Activated naive CD4-positive, alpha-beta T cell treated with anti-CD3 and anti-CD28 coated beads, Interleukin-2, amount 50 U/mL, for 72 hours (primary cell): ENCODE measurements at regions not wholly inside any gene's neighbourhood (a gene's known extent, or its start where the extent isn't known, plus 50 kb on each side); places are given as distances from the start of the nearest gene placed in this dataset.

Experiments used
- ATAC-seq, 2 donors: fragments of 150-1000 bp; cut with Tn5 transposase; 2 replicates each; pipeline ENCODE4 v1.10.0; 2021; ENCODE audit warnings: mild to moderate bottlenecking in 2 of 2, moderate library complexity in 2 of 2
- DNase-seq, 2 donors: peaks; one replicate each; pipeline ENCODE4 v3.0.0; 2021 to 2022; ENCODE audit warnings: low spot score in 2 of 2
- H3K27ac Mint-ChIP-seq, 2 donors: one replicate each; pipeline ENCODE4 v1.8.0; 2022; ENCODE audit warnings: mild to moderate bottlenecking in 2 of 2, mixed read lengths in 2 of 2
- H3K36me3 Mint-ChIP-seq, 2 donors: one replicate each; pipeline ENCODE4 v1.8.0; 2022; ENCODE audit warnings: mixed read lengths in 2 of 2
- H3K9me3 Mint-ChIP-seq, 2 donors: one replicate each; pipeline ENCODE4 v1.8.0; 2022; ENCODE audit warnings: mixed read lengths in 2 of 2

DNA sequence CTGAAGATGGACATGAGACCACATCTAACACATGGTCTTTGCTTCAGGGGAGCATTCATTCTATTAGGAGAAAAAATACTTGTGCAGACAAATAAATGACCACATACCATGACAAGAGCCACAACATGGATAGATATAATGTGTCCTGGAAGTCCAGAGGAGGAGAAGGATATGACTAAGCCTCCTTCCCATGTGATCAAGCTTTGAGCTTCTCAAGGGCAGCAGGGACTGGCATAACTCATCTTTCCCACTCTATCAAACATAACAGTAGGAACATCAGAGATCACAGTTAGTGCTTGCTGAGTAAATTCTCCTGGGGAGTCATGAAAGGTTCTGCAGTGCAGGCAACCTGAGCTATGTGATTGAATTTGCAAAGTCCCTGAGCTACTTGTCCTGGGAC, 86.0 kb upstream of the LPP start:
- Mint-ChIP-seq H3K27ac (no peak overlapping the region), H3K9me3 (peaks cover 0 to 10% of the 10 kb centered on the region in 2 donors), H3K36me3 (peaks cover 0 to 18% of the 10 kb centered on the region in 2 donors)
- no peak for DNase-seq
- no peak for ATAC-seq

DNA sequence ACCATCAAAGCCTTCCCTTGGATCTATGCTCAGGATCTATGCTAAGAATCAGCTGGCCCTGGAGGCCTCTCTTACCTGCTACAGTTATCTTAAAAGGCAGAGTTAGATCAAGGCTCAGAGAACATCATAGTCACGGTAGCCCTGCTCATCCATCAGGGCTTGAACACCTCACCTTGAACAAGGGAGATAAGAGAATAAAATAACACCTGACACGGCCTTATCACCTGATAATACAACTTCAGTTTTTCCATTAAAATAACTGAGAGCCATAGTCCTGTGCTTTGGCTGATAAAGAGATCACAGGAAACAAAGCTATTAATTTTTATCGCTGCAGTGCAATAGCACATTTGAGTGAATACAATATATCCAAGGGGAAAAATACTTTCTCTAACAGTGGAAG, 85.6 kb upstream of the LPP start:
- ATAC-seq (no peak), DNase-seq (no peak)
- Mint-ChIP-seq H3K36me3 (peaks cover 0 to 14% of the 10 kb centered on the region in 2 donors), H3K27ac (no peak overlapping the region), H3K9me3 (peaks cover 0 to 10% of the 10 kb centered on the region in 2 donors)

DNA sequence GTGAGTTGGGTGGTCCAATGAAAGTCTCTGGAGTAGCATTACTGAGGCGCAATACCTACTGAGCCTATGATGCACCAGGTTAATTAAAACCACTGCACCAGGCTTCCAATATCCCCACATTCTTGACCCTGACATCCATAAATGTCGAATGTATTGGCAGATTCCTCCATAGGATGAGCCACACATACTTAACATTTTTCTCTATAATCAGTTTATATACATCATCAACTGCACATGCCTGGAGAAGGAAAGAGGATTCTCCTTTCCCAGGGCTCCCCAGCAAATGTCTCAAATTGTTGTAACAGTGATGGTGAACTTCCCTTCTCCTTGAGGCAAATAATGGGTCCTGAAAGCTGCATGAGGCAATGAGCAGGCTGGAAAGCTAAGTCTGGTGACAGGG, 82.3 kb upstream of the LPP start:
- ATAC-seq, result no peak

DNA sequence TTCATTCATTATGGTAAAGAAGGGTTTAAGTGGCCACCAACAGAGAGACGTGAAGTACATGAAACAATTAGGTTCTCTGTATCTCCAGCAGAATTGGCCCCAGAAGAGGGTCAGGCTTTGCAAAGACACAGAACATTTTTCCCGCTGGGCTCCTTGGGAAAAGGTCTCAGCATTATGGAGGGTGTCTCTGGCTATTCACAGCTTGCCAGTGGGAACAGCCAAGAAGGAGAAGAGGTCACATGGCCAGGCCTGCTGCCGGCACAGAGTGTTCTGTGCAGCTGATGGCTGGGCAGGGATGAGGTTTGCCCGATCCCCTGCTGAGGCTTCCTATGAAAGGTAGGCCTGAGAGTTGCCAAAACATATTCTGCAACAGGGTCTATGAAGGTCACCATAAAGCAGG, 77.8 kb upstream of the LPP start:
- peaks cover 0 to 10% of the 10 kb centered on the region in 2 donors for H3K9me3 Mint-ChIP-seq

More for the DNA sequence above, 82.3 kb upstream of the LPP start:
- Mint-ChIP-seq H3K9me3 (no peaks in the 10 kb centered on the region), H3K36me3 (peaks cover 0 to 5% of the 10 kb centered on the region in 2 donors), H3K27ac (no peak overlapping the region)
- DNase-seq, result no peak

DNA sequence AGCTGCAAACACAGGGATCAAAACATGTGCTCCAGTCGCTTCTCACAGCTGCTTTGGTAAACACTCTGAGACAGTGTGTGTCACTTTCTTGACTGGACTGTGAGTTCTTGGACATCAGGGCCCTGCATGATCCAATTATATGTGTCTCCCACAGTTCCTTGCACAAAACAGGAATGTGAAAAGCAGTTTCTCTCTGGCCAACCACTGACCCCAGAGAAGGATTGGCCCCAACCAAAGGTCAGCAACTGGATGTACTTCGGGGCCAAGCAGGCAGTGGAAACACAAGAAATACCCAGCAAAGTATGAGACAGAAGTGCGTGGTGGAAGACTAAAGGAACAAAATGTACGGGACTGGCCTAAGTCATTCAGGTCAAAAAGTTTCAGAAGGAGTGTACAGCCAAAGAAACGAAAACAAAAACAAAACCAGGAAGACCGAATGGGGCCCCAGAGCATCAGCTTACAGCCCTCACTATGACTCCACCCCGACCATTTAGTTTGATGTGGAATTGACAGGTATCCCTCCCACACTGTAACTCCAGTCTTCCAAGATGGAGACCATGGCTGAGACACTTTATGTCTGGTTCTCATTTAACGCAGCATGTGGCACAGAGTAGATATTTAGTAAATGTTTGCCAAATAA, 76.7 kb upstream of the LPP start:
- ATAC-seq (no peak), DNase-seq (no peak)
- peaks cover 0 to 5% of the 10 kb centered on the region in 2 donors for H3K36me3 Mint-ChIP-seq
- H3K27ac Mint-ChIP-seq, result no peak overlapping the region
- H3K9me3 Mint-ChIP-seq, result peaks cover 0 to 10% of the 10 kb centered on the region in 2 donors

More for the DNA sequence above, 77.8 kb upstream of the LPP start:
- H3K27ac Mint-ChIP-seq, result no peak overlapping the region
- peaks cover 0 to 5% of the 10 kb centered on the region in 2 donors for H3K36me3 Mint-ChIP-seq
- DNase-seq, result no peak
- no peak for ATAC-seq

DNA sequence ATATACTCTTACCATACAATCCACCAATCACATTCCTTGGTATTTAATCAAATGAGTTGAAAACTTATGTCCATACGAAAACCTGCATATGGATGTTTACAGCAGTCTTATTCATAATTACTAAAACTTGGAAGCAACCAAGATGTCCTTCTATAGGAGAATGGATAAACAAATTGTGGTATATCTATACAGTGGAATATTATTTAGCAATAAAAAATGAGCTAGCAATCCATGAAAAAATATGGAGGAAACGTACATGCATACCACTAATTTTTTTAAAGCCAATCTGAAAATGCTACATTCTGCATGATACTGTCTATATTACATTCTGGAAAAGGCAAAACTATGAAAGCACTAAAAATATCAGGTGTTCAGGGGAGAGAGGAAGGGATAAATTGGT, 73.9 kb upstream of the LPP start:
- no peak for DNase-seq

DNA sequence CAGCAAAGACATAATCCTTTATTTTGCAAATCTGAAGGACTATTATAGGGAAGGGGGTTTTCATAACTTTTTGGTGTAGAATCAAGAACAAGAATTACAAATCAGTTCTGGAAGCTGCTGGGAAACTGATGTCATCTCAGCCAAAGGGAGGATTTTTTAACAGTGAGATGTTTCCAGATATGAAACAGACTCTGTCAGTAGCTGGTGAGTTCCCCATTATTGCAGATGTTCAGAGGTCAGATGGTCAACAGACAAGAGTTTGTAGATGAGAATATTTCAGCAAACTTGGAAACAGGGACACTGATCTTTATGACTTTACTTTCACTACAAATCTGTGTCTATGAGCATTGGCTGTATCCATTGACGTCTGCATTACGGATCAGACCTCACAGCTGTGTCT, 71.9 kb upstream of the LPP start:
- no peak for ATAC-seq
- H3K27ac Mint-ChIP-seq, result no peak overlapping the region
- peaks cover 0 to 13% of the 10 kb centered on the region in 2 donors for H3K9me3 Mint-ChIP-seq
- no peak for DNase-seq
- no peaks in the 10 kb centered on the region for H3K36me3 Mint-ChIP-seq

More for the DNA sequence above, 73.9 kb upstream of the LPP start:
- Mint-ChIP-seq H3K36me3 (peaks cover 0 to 5% of the 10 kb centered on the region in 2 donors), H3K27ac (no peak overlapping the region), H3K9me3 (peaks cover 0 to 13% of the 10 kb centered on the region in 2 donors)
- ATAC-seq, result no peak

DNA sequence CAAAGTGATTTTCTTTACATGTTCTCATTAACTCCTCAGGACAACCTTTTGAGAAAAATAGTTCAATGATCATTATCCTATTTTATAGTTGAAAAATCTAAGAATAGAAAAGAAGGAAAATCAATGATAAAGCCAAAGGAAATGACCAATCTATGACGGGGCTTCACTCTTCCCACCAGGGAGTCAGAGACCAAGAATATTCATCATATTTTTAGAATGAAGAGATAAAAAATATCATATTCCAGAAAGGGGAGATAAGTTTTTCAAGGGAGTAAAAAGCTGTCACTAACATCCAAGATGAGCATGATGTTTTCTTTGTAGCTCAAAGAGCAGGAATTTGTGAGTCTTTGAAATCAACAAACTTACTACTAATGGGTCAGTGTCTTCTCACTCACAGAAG, 71.5 kb upstream of the LPP start:
- peaks cover 0 to 13% of the 10 kb centered on the region in 2 donors for H3K9me3 Mint-ChIP-seq
- no peak overlapping the region for H3K27ac Mint-ChIP-seq
- DNase-seq (no peak), ATAC-seq (no peak)
- H3K36me3 Mint-ChIP-seq, result no peaks in the 10 kb centered on the region

DNA sequence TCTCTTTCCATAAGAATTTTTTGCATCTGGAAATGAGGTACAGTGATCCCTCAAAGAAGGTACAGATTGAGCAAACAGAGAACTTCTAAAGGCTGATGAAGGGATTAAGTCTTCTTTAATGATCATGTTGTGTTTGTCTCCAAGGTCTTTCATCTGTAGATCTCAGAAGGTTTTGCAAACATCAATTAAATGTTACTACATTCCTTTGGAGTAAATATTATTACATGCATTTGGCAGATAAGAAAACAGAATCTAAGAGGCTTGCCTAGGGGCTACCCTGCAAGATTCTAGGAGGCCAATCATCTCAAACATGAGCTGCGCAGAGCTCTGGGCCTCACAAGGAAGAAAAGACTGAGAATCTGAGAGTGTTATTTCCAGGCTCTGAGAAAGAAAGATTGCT, 70.9 kb upstream of the LPP start:
- Mint-ChIP-seq H3K9me3 (peaks cover 0 to 11% of the 10 kb centered on the region in 2 donors), H3K27ac (no peak overlapping the region), H3K36me3 (no peaks in the 10 kb centered on the region)
- ATAC-seq, result no peak
- DNase-seq, result no peak

DNA sequence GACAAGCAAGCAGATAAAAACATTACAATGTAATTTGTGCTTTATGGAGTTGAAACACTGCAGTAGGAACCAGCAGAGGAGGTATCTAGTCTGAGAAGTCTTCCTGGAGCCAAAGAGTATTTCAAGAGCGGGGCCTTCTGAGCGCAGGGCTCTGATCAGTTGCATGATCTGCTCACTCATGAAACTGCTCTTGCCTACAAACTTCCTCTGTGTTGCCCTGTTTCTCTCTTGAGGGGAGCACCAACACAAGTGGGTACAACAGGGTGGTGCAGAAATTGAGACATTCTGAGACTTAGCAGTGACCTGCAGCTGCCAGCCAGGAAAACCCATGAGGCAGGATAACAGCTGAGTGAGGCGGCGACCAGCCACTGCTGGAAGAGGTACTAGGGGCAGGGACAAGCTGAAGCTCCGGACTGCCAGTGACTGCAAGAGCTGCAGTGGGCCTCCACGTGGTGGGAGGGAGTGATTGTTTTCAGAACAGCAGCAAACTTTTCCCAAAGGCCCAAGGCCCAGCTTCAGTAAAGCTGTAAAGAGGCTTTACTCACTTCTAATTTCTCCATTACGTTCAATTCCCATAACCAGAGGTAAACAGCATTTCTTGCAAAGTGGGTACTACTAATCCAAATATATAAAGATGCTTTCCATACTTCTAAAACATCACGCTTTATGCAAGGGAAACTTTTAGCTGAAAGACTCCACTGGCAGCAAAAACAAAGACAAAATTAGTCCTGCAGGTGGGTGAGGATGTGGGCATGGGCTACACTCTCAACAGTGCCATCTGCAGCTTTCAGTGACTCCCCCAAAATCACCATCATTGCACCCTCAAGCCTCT, 69.0 kb upstream of the LPP start:
- H3K9me3 Mint-ChIP-seq, result peaks cover 0 to 9% of the 10 kb centered on the region in 2 donors
- no peak for ATAC-seq

DNA sequence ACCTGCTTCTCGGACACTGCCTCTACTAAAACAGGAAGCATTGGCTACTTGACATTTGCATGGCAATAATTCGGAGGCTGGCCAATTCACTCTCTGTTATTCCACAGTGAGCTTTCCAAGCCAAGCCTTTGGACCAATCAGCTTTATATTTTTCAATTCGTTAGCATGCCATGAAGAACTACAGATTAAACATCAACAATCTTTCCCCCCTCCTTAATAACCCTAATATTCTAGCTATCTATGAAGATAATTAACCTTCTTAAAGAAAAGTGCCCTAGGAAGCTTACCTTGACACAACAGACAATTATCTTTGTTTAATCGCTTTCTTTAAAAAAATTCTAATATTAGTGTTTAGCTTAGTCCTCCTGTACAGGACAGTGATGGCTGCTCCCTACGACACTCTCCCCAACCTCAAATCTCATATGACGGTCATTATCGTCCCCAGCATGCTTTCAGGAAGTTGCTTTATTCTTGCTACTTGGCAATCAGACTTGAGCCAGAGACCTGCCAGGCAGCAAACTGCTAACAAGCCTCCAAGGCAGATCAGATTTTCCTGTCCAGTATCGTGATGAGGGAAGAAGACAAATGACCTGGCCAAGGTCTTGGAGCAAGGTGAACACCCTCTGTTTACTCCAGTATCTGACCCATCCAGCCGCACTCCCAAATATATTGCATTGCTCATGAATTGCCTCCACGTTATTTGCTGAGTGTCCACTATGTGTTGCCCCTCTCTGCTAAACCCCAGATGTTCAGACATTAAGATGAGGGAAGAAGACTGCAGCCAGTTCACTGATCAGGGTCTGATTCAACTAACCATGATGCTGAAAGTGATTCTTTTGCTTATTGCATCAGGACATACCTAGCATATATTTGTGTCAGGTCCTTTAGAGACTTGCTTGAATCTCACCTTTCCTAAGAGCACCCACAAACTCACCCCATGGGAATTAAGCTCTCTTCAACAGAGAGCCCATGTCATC, 68.1 kb upstream of the LPP start:
- Mint-ChIP-seq H3K27ac (no peak overlapping the region), H3K36me3 (no peaks in the 10 kb centered on the region), H3K9me3 (peaks cover 0 to 3% of the 10 kb centered on the region in 2 donors)
- DNase-seq (no peak), ATAC-seq (no peak)

More for the DNA sequence above, 69.0 kb upstream of the LPP start:
- no peak overlapping the region for H3K27ac Mint-ChIP-seq
- no peak for DNase-seq
- no peaks in the 10 kb centered on the region for H3K36me3 Mint-ChIP-seq

DNA sequence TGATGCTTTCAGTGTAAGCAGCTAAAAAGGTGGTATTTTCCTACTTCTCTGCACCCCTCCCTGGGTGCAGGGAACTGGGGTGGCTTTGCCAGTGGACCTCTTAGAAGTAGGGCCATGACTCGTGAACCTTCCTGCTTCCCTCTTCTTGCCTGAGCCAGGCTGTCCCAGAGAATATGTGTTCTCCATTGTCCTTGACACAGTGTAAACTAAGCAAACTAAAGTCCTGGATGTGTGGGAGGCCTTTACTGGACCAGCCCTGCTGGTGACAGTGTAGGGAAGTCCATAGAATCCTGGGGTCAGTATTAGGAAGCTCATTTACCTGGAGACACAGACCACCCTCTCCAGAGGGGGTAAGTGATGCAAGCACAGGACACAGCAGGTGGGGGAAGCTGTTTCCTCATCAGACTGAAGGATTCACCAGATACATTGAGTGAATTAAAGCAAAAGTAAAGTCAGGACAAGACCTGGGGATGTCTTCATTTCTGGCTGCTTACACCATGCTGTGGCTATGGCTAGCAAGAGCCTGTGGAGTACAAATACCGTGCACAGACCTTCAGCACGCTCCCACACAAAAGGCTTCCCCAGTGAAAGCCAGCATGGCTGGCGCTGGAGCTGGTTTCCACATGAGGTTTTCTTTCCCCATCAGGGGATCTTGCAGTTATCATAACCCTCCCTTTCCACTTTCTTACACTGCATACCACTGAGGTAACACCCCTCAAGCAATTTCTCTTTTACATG, 64.8 kb upstream of the LPP start:
- H3K36me3 Mint-ChIP-seq, result peaks cover 0 to 5% of the 10 kb centered on the region in 2 donors
- DNase-seq (no peak), ATAC-seq (no peak)
- H3K27ac Mint-ChIP-seq, result no peak overlapping the region
- peaks cover 0 to 7% of the 10 kb centered on the region in 2 donors for H3K9me3 Mint-ChIP-seq

DNA sequence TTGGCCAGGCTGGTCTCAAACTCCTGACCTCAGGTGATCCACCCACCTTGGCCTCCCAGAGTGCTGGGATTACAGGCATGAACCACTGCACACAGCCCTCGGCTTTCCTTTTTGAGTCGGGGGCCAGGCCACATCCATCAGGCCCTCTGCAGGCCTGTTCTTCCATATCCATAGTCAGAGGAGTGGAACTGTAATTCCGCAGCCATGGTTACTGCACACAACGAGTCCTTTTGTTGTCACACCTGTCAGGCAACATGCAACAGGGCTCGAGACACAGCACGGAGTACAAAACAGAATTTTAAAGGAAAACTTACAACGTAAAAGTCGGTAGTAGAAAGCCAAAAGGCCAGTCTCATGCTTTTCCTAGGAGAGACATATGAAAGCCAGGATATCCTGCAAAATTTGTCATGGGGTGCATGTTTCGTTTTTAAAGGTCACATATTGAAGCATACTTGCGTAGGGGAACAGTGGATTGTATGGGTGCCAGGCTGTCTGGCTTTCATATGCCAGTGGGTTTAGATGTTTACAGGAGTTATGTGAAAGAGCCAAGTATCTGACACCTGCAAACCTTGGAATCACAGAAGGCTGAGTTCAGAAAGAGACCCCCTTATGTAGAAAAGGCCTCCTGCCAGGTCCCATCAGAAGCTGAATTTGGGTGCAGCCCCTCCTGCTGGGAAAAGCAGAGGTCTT, 63.2 kb upstream of the LPP start:
- Mint-ChIP-seq H3K27ac (no peak overlapping the region), H3K9me3 (peaks cover 0 to 5% of the 10 kb centered on the region in 2 donors), H3K36me3 (peaks cover 0 to 5% of the 10 kb centered on the region in 2 donors)
- ATAC-seq (no peak), DNase-seq (no peak)

DNA sequence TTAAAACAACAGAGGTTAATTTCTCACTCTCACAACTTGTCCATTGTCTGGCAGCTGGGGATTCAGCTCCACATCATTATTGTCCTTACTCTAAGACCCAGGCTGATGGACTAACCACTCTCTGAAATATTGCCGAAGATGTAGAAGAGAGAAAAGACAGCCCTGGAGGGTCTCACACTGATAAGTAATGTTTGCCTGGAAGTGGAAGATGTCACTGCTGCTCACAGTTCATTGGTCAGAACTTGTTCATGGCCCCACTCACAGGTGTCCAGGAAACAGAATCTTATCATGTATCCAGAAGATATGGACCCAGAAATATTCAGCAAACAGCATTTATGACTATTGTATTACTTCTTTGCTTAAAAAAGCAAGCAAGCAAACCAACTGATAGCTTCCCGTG, 62.2 kb upstream of the LPP start:
- H3K27ac Mint-ChIP-seq, result no peak overlapping the region
- no peak for ATAC-seq
- peaks cover 0 to 5% of the 10 kb centered on the region in 2 donors for H3K9me3 Mint-ChIP-seq
- H3K36me3 Mint-ChIP-seq, result peaks cover 0 to 5% of the 10 kb centered on the region in 2 donors
- no peak for DNase-seq

DNA sequence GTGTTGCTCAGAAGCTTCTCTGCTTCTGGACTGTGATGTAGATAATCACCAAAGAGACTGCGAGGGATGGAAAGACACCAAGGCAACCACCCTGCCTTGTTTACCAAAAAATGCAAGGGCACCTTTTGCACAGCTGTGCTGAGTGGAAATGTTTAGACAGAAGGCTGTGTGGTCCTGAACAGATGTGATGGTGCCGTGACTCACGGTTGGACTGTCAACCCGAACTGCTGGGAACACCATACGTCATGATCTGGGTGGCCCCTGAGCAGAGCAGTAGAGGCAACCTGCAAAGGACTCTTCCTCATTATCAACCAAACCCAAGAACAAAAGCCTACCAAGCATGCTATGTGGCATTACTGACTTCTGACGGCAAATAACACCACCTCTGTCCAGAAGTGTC, 61.3 kb upstream of the LPP start:
- peaks cover 0 to 5% of the 10 kb centered on the region in 2 donors for H3K9me3 Mint-ChIP-seq
- H3K36me3 Mint-ChIP-seq, result peaks cover 0 to 5% of the 10 kb centered on the region in 2 donors
- DNase-seq, result peak in 1 of 2 donors; percentile 35
- peak; percentile 94 to 99 for ATAC-seq
- peak overlapping the region in 1 of 2 donors; percentile 31 for H3K27ac Mint-ChIP-seq
